ENCODE measurements at regions not wholly inside any gene's neighbourhood (a gene's known extent, or its start where the extent isn't known, plus 50 kb on each side); places are given as distances from the start of the nearest gene placed in this dataset.

GRCh38 chr3:167051421-167051820 is 328.7 kb downstream of the ZBBX start:
- Histone ChIP-seq H3K9ac (ENCODE audit: low read length) (no peak overlapping the region), H3F3A (ENCODE audit: insufficient read depth, low read length, poor library complexity, severe bottlenecking) (no peaks in the 10 kb centered on the region), H3K4me2 (ENCODE audit: low read length) (no peak overlapping the region), H3K9me3 (ENCODE audit: low read length) (no peaks in the 10 kb centered on the region), H3K36me3 (ENCODE audit: insufficient read depth, low read length) (no peaks in the 10 kb centered on the region), H3K27ac (ENCODE audit: low read length) (no peak overlapping the region), H3K79me2 (replicated peaks; ENCODE audit: insufficient read depth, low read length) (no peaks in the 10 kb centered on the region), H3K4me3 (ENCODE audit: low read length) (no peak overlapping the region), H3K27me3 (ENCODE audit: insufficient read depth, low read depth, low read length) (no peaks in the 10 kb centered on the region), H2AFZ (ENCODE audit: low read depth, low read length) (no peak overlapping the region), H3K9me2 (ENCODE audit: insufficient read depth, low read length) (no peaks in the 10 kb centered on the region), H4K20me1 (ENCODE audit: insufficient read depth) (no peaks in the 10 kb centered on the region)
- TF ChIP-seq SMC3 (conservative IDR thresholded peaks at IDR 0.05; ENCODE audit: poor library complexity) (no peak), EP300 (conservative IDR thresholded peaks at IDR 0.05; ENCODE audit: poor library complexity, severe bottlenecking) (no peak), RAD21 (conservative IDR thresholded peaks at IDR 0.05) (no peak), MXI1 (conservative IDR thresholded peaks at IDR 0.05; ENCODE audit: poor library complexity, severe bottlenecking) (no peak), EZH2 (IDR thresholded peaks at IDR 0.05; ENCODE audit: borderline replicate concordance, insufficient read depth, low read length, poor library complexity, severe bottlenecking) (no peak), TAF1 (IDR thresholded peaks at IDR 0.05; ENCODE audit: low read depth) (no peak), POLR2AphosphoS5 (IDR thresholded peaks at IDR 0.05) (no peak)
- TF ChIP-seq, protein P1, sequence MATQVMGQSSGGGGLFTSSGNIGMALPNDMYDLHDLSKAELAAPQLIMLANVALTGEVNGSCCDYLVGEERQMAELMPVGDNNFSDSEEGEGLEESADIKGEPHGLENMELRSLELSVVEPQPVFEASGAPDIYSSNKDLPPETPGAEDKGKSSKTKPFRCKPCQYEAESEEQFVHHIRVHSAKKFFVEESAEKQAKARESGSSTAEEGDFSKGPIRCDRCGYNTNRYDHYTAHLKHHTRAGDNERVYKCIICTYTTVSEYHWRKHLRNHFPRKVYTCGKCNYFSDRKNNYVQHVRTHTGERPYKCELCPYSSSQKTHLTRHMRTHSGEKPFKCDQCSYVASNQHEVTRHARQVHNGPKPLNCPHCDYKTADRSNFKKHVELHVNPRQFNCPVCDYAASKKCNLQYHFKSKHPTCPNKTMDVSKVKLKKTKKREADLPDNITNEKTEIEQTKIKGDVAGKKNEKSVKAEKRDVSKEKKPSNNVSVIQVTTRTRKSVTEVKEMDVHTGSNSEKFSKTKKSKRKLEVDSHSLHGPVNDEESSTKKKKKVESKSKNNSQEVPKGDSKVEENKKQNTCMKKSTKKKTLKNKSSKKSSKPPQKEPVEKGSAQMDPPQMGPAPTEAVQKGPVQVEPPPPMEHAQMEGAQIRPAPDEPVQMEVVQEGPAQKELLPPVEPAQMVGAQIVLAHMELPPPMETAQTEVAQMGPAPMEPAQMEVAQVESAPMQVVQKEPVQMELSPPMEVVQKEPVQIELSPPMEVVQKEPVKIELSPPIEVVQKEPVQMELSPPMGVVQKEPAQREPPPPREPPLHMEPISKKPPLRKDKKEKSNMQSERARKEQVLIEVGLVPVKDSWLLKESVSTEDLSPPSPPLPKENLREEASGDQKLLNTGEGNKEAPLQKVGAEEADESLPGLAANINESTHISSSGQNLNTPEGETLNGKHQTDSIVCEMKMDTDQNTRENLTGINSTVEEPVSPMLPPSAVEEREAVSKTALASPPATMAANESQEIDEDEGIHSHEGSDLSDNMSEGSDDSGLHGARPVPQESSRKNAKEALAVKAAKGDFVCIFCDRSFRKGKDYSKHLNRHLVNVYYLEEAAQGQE (IDR thresholded peaks at IDR 0.05; ENCODE audit: borderline replicate concordance) = no peak
- TF ChIP-seq, protein P2, sequence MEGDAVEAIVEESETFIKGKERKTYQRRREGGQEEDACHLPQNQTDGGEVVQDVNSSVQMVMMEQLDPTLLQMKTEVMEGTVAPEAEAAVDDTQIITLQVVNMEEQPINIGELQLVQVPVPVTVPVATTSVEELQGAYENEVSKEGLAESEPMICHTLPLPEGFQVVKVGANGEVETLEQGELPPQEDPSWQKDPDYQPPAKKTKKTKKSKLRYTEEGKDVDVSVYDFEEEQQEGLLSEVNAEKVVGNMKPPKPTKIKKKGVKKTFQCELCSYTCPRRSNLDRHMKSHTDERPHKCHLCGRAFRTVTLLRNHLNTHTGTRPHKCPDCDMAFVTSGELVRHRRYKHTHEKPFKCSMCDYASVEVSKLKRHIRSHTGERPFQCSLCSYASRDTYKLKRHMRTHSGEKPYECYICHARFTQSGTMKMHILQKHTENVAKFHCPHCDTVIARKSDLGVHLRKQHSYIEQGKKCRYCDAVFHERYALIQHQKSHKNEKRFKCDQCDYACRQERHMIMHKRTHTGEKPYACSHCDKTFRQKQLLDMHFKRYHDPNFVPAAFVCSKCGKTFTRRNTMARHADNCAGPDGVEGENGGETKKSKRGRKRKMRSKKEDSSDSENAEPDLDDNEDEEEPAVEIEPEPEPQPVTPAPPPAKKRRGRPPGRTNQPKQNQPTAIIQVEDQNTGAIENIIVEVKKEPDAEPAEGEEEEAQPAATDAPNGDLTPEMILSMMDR (IDR thresholded peaks at IDR 0.05; ENCODE audit: poor library complexity, severe bottlenecking) = no peak

DNA sequence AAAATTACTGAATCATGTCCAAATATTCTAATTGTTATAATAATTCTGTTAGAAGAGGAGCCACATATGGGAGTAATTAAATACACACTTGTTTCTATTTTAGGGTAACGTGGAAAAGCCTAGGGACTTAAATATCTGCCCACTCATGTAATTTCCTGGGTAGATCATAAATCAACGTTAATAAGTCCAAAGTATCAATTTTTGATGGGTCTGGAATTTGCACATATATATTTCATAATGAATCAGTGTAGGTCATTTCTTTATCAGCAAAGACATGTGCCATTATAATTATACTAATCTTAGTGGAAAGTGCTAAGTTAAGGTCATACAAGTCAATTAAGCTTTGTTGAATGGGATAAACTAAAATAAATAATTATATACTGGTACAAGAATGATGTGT is 346.2 kb downstream of the ZBBX start:
- Histone ChIP-seq H3K4me2 (ENCODE audit: low read length) (no peak overlapping the region), H2AFZ (ENCODE audit: low read depth, low read length) (no peak overlapping the region), H3K27me3 (ENCODE audit: insufficient read depth, low read depth, low read length) (no peaks in the 10 kb centered on the region), H3F3A (ENCODE audit: insufficient read depth, low read length, poor library complexity, severe bottlenecking) (no peaks in the 10 kb centered on the region), H3K79me2 (replicated peaks; ENCODE audit: insufficient read depth, low read length) (no peaks in the 10 kb centered on the region), H4K20me1 (ENCODE audit: insufficient read depth) (no peaks in the 10 kb centered on the region), H3K9ac (ENCODE audit: low read length) (no peak overlapping the region), H3K27ac (ENCODE audit: low read length) (no peak overlapping the region), H3K36me3 (ENCODE audit: insufficient read depth, low read length) (no peaks in the 10 kb centered on the region), H3K9me2 (ENCODE audit: insufficient read depth, low read length) (no peaks in the 10 kb centered on the region), H3K4me3 (ENCODE audit: low read length) (no peak overlapping the region), H3K9me3 (ENCODE audit: low read length) (no peaks in the 10 kb centered on the region)
- no peak for TF ChIP-seq RAD21 (conservative IDR thresholded peaks at IDR 0.05)
- TF ChIP-seq, protein P2 (IDR thresholded peaks at IDR 0.05; ENCODE audit: poor library complexity, severe bottlenecking) = no peak
- no peak for TF ChIP-seq EZH2 (IDR thresholded peaks at IDR 0.05; ENCODE audit: borderline replicate concordance, insufficient read depth, low read length, poor library complexity, severe bottlenecking)
- no peak for TF ChIP-seq SMC3 (conservative IDR thresholded peaks at IDR 0.05; ENCODE audit: poor library complexity)
- TF ChIP-seq, protein P1 (IDR thresholded peaks at IDR 0.05; ENCODE audit: borderline replicate concordance) = no peak
- TF ChIP-seq POLR2AphosphoS5 (IDR thresholded peaks at IDR 0.05) = no peak
- no peak for TF ChIP-seq TAF1 (IDR thresholded peaks at IDR 0.05; ENCODE audit: low read depth)
- no peak for TF ChIP-seq MXI1 (conservative IDR thresholded peaks at IDR 0.05; ENCODE audit: poor library complexity, severe bottlenecking)
- no peak for TF ChIP-seq EP300 (conservative IDR thresholded peaks at IDR 0.05; ENCODE audit: poor library complexity, severe bottlenecking)

All from neural cell (in vitro differentiated cells).